GM18907 (cell line): ENCODE measurements at regions not wholly inside any gene's neighbourhood (a gene's known extent, or its start where the extent isn't known, plus 50 kb on each side); places are given as distances from the start of the nearest gene placed in this dataset.

ENCODE experiments used
- ATAC-seq: cut with Tn5 transposase; IDR thresholded peaks from one replicate; pipeline ENCODE4 v1.9.1; 2021; ENCODE audit warnings: mild to moderate bottlenecking, moderate library complexity; ENCODE audit not compliant: unreplicated experiment

- ATAC-seq, result no peak
These were observed 52.2 kb upstream of the INHBA start for GRCh38 chr7:41755096-41755495.

- ATAC-seq, result no peak
These were observed 51.2 kb upstream of the INHBA start for GRCh38 chr7:41754046-41754445.
